Endodermal cell (in vitro differentiated cells): ENCODE measurements at regions not wholly inside any gene's neighbourhood (a gene's known extent, or its start where the extent isn't known, plus 50 kb on each side); places are given as distances from the start of the nearest gene placed in this dataset.

Source experiments
- DNase-seq: peaks from one replicate; pipeline ENCODE4 v3.0.0-alpha.2; 2017
- H3K27ac ChIP-seq: 2 replicates; pipeline ENCODE4 v1.5.1; 2013; ENCODE audit warnings: mild to moderate bottlenecking, low read depth, low read length, moderate library complexity
- H3K27me3 ChIP-seq: 2 replicates; pipeline ENCODE4 v1.6.1; 2013; ENCODE audit warnings: mild to moderate bottlenecking, low read length, moderate library complexity; ENCODE audit not compliant: insufficient read depth, control insufficient read depth, poor library complexity, severe bottlenecking
- H3K36me3 ChIP-seq: 2 replicates; pipeline ENCODE4 v1.7.0; 2013; ENCODE audit warnings: mild to moderate bottlenecking, low read length, moderate library complexity; ENCODE audit not compliant: control insufficient read depth, insufficient read depth
- H3K4me1 ChIP-seq: one replicate; pipeline ENCODE4 v1.7.0; 2013; ENCODE audit warnings: low read length; ENCODE audit not compliant: control insufficient read depth, insufficient read depth
- H3K4me3 ChIP-seq: 2 replicates; pipeline ENCODE4 v1.5.1; 2013; ENCODE audit warnings: mild to moderate bottlenecking, low read length, moderate library complexity
- H3K9ac ChIP-seq: 2 replicates; pipeline ENCODE4 v1.6.1; 2013; ENCODE audit warnings: mild to moderate bottlenecking, low read length, moderate library complexity; ENCODE audit not compliant: poor library complexity, severe bottlenecking; ENCODE audit errors: extremely low read depth
- H3K9me3 ChIP-seq: 2 replicates; pipeline ENCODE4 v1.6.1; 2013; ENCODE audit warnings: mild to moderate bottlenecking, low read length, moderate library complexity; ENCODE audit not compliant: control insufficient read depth
- H3K27ac Mint-ChIP-seq: 2 replicates; pipeline ENCODE4 v1.8.0; 2020; ENCODE audit warnings: mixed read lengths
- H3K27me3 Mint-ChIP-seq: 2 replicates; pipeline ENCODE4 v1.8.0; 2021; ENCODE audit warnings: mild to moderate bottlenecking, mixed read lengths; ENCODE audit not compliant: insufficient read depth
- H3K36me3 Mint-ChIP-seq: 2 replicates; pipeline ENCODE4 v1.8.0; 2020; ENCODE audit warnings: low read depth, mixed read lengths
- H3K4me1 Mint-ChIP-seq: 2 replicates; pipeline ENCODE4 v1.8.0; 2020; ENCODE audit warnings: mixed read lengths
- H3K4me3 Mint-ChIP-seq: 2 replicates; pipeline ENCODE4 v1.8.0; 2020; ENCODE audit warnings: mild to moderate bottlenecking, moderate library complexity, mixed read lengths
- H3K9me3 Mint-ChIP-seq: 2 replicates; pipeline ENCODE4 v1.8.0; 2020; ENCODE audit warnings: mild to moderate bottlenecking, mixed read lengths
- WGBS, 2 experiments: methylation state at CpG; one replicate each; pipeline versions ENCODE4 v1.1.5 to v1.1.7; 2013; ENCODE audit warnings: missing lambda C conversion rate in 2 of 2, mixed read lengths in 1 of 2; ENCODE audit not compliant: insufficient coverage in 1 of 2, insufficient read length in 1 of 2; 5-methylcytosine and 5-hydroxymethylcytosine counted together
- TF ChIP-seq, protein P1 (sequence below): fragments of 200-600 bp; sonication (generic); conservative IDR thresholded peaks from 2 replicates; pipeline ENCODE4 v1.5.0; 2021; ENCODE audit warnings: antibody characterized with exemption, mild to moderate bottlenecking

DNA sequence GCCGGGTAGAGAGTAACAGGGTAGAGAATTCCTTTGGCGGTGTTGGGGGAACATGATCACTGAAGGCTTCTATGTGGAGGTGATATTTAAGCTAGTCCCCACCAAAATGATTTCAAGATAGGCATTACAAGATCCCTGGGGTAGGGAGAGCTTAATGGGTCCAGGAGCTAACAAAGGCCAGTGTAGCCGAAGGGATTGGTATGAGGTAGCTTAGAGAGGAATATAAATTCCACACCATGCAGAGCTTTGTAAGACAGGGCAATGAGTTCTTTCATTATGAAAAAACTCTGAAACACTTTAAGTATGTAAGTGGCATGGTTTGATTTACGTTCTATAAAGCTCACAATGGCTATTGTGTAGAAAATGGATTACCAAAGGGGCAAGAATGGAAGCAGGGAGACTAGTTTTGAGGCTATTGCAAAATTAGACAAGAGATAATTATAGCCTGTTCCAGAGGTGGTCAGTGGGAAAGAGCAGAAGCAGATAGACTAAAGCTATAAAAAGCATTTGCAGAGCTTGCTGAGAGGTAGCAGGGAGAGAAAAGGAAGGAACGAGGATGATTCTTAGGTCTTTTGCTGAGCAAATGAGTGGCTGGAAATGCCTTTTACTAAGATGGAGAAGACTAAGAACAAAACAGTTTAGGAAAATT is 119.7 kb upstream of the SLC25A13 start:
- Mint-ChIP-seq H3K27ac (no peak overlapping the region), H3K27me3 (no peaks in the 10 kb centered on the region), H3K9me3 (no peaks in the 10 kb centered on the region), H3K36me3 (no peaks in the 10 kb centered on the region), H3K4me1 (no peaks in the 10 kb centered on the region), H3K4me3 (no peak overlapping the region)
- TF ChIP-seq, protein P1, sequence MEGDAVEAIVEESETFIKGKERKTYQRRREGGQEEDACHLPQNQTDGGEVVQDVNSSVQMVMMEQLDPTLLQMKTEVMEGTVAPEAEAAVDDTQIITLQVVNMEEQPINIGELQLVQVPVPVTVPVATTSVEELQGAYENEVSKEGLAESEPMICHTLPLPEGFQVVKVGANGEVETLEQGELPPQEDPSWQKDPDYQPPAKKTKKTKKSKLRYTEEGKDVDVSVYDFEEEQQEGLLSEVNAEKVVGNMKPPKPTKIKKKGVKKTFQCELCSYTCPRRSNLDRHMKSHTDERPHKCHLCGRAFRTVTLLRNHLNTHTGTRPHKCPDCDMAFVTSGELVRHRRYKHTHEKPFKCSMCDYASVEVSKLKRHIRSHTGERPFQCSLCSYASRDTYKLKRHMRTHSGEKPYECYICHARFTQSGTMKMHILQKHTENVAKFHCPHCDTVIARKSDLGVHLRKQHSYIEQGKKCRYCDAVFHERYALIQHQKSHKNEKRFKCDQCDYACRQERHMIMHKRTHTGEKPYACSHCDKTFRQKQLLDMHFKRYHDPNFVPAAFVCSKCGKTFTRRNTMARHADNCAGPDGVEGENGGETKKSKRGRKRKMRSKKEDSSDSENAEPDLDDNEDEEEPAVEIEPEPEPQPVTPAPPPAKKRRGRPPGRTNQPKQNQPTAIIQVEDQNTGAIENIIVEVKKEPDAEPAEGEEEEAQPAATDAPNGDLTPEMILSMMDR, result no peak
- no peaks in the 10 kb centered on the region for H3K27me3 ChIP-seq
- H3K4me1 ChIP-seq, result no peaks in the 10 kb centered on the region
- no peaks in the 10 kb centered on the region for H3K36me3 ChIP-seq
- no peak overlapping the region for H3K4me3 ChIP-seq
- no peaks in the 10 kb centered on the region for H3K9me3 ChIP-seq
- DNase-seq, result no peak
- H3K27ac ChIP-seq, result no peak overlapping the region
- 88 to 94% methylated on average over 3 to 5 of the region's 5 CpGs for WGBS, 2 experiments
- H3K9ac ChIP-seq, result no peak overlapping the region

DNA sequence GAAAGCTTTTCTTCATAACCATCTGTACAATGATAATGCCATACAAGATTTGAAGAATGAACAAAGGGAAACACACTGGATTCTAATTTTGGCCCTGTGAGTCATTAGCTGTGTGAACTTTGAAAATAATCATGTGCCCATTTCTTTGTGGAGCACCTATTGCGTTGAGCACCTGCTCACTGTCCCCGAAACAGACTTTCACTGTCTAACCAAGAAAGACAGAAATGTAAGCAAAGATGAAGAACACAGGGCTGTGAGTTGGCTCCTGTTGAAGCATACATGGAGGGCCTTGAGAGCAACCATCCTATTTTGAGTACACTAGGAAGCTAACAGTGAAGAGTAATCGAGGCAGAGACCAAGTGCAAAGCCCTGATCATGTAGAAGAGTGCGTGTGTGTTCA is 118.4 kb upstream of the SLC25A13 start:
- Histone ChIP-seq H3K9ac (no peak overlapping the region), H3K36me3 (no peaks in the 10 kb centered on the region), H3K4me3 (no peak overlapping the region), H3K9me3 (no peaks in the 10 kb centered on the region), H3K27ac (no peak overlapping the region), H3K27me3 (no peaks in the 10 kb centered on the region), H3K4me1 (no peaks in the 10 kb centered on the region)
- no peaks in the 10 kb centered on the region for H3K9me3 Mint-ChIP-seq
- DNase-seq, result no peak
- no peak overlapping the region for H3K27ac Mint-ChIP-seq
- H3K36me3 Mint-ChIP-seq, result no peaks in the 10 kb centered on the region
- no peaks in the 10 kb centered on the region for H3K27me3 Mint-ChIP-seq
- H3K4me1 Mint-ChIP-seq, result no peaks in the 10 kb centered on the region
- TF ChIP-seq, protein P1, result no peak
- WGBS, 2 experiments, result 94 to 98% methylated on average over 4 of the region's 4 CpGs
- no peak overlapping the region for H3K4me3 Mint-ChIP-seq

DNA sequence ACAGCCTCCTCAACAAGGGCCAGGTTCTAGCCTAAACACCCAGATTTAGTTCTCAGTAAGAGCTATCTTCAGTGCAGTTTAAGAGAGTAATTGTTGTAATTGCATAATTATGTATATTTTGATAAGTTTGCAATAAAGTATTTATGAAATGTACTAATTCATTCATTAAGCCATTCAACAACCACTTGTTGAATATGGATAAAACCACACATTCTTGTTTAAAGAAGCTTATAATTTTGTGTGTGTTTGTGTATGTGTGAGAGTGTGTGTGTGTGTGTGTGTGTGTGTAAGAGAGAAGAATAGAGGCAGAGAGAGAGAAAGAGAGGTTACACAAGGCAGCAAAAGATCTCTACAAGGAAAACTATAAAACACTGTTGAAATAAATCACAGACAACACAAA is 115.0 kb upstream of the SLC25A13 start:
- Mint-ChIP-seq H3K27ac (no peak overlapping the region), H3K27me3 (no peaks in the 10 kb centered on the region), H3K36me3 (no peaks in the 10 kb centered on the region), H3K4me1 (no peaks in the 10 kb centered on the region), H3K4me3 (no peak overlapping the region), H3K9me3 (no peaks in the 10 kb centered on the region)
- no peak overlapping the region for H3K27ac ChIP-seq
- no peaks in the 10 kb centered on the region for H3K27me3 ChIP-seq
- DNase-seq, result no peak
- H3K9ac ChIP-seq, result no peak overlapping the region
- TF ChIP-seq, protein P1, result no peak
- no peak overlapping the region for H3K4me3 ChIP-seq
- no peaks in the 10 kb centered on the region for H3K4me1 ChIP-seq
- no peaks in the 10 kb centered on the region for H3K9me3 ChIP-seq
- H3K36me3 ChIP-seq, result no peaks in the 10 kb centered on the region
